Stimulated activated CD4-positive, alpha-beta T cell treated with anti-CD3 and anti-CD28 coated beads, Interleukin-15, amount 100 ng/mL, for 1 hour (primary cell): ENCODE measurements at regions not wholly inside any gene's neighbourhood (a gene's known extent, or its start where the extent isn't known, plus 50 kb on each side); places are given as distances from the start of the nearest gene placed in this dataset.
"Not testable (repeated sequence)": the region's sequence is repeated elsewhere in the genome, so short reads cannot be mapped to it uniquely, and the experiment has no call there.

Experiments
- DNase-seq, 2 donors: peaks; one replicate each; pipeline ENCODE4 v3.0.0-alpha.2; 2020; ENCODE audit warnings: low read depth in 1 of 2, low spot score in 1 of 2

DNA sequence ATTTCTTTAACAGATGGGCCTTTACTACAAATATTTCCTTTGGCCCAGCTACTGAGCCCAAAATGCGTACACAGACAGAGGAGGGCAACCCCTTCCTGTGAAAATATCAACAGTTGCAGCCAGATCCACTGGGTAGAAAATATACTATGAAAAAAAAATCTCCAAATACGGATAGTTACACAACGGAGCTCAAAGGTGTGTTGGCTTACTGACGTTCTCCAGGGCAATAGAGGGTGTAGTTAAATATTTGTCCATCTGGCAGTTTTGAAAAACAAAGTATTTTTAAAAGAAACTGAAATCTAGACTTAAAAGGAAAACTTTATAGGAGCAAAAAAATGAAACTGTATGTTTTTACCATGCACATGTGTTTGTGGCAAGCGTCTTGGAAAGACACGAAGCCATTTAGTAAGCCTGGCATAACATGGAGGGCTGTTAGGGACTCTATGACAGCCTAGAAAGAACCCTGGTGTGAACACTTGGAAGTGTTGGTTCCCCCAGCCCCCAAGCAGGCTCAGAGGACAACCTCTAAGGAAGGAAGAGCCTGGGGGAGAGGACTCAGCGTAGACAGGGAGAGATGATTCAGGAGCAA lies 157.8 kb upstream of the TRPM3 start:
- DNase-seq = no peak

DNA sequence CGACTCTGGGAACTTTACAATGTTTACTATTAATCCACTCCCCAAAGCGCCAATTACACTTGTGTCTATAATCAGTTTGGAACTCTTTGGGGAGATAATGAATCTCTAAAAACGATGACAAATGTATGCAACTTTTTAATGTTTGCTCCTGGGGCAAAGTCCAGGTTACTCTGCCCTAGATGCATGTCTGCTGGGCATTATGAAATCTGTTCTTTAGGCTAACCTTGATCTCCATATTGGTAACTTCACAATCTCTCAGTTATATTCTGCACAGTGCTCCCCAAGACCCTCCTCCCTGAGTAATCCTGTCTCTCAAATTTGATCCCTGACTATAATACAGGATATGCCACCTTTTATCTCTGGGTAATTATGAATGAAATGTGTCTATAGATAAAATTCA lies 152.2 kb upstream of the TRPM3 start:
- DNase-seq = no peak

DNA sequence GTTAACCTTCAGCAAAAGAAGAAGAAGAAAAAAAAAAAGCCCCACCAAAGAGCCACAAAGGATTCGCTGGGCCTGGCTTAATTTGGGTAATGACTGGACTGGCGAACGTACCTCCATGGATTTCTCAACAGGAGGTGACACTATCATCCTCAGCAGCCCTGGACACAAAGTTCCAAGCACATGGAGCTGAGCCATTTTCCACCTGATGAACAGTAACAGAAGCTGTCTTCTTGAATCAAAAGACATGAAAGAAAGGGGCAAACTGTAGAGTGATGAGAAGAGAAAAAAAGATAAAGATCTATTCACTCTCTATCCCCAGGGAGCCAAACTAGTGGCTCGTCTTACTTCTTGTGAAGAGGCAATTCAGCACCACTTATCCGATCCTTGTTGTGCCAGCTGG lies 150.2 kb upstream of the TRPM3 start:
- no peak for DNase-seq

DNA sequence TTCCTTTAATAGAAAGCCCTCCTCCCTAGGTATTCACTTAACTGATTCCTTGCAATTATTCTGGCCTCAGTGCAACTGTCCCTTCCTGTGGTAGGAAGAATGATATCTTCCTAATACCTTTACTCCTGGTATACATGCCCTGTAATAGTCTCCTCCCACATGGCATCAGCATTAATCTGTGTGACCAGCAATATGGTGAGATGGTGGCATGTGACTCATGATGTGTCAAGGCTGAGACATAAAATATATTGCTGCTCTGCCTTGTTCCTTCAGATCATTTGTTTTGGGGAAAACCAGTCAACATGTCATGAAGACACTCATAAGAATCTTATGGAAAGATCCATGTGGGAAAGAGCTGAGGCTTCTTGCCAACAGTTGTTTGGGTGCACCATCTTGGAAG lies 149.1 kb upstream of the TRPM3 start:
- no peak for DNase-seq

GRCh38 chr9:71269859-71270258 lies 148.4 kb upstream of the TRPM3 start:
- DNase-seq = no peak

GRCh38 chr9:71268871-71269635 lies 147.6 kb upstream of the TRPM3 start:
- no peak for DNase-seq

DNA sequence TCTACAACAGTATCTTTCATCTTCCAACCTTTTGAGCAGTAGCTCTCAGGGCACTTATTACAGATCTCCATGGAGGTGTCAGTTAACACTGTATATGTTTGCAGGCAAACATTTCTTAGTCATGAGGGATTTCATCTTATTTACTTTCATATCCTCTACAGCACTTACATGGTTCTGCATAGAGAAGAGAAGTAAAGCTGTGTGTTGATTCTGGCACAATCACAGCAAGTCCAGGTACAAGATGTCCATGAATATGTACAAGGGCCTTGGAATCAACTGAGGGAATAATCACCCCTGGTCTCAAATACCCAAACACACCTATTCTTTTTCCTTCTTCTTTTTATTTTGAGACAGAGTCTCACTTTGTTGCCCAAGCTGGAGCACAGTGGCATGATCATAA lies 142.0 kb upstream of the TRPM3 start:
- no peak for DNase-seq

GRCh38 chr9:71260419-71260818 lies 139.0 kb upstream of the TRPM3 start:
- not testable (repeated sequence) for DNase-seq

DNA sequence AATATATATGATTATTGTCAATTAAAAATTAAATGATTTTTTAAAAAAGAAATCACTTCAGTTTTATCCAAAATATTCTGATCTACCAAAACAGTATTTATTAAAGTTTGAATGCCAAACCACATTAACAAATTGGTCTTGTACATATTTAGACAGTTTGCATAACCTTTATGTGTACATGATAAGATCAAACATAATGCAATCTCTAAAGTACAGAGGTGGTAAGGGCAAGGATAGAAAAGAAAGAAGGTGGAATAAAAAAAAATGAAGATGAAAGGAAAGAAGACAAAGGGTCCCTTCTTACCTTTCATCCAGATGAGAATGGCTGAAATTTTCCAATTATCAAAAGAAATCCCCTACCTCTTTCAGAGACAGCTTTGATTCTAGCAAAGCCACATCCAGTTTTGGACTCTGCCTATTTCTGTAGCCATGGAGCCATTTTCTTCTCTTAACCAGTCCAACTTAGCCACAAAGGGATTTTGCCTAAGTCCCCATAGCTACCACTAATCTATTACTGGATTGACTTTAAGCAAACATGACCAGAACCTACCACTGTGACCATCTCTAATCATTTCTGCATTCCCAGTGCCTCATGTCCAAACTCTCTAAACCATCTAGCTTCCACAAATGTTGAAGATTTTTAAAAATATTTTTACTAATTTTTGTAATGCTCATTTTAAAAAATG lies 133.3 kb upstream of the TRPM3 start:
- DNase-seq = no peak

DNA sequence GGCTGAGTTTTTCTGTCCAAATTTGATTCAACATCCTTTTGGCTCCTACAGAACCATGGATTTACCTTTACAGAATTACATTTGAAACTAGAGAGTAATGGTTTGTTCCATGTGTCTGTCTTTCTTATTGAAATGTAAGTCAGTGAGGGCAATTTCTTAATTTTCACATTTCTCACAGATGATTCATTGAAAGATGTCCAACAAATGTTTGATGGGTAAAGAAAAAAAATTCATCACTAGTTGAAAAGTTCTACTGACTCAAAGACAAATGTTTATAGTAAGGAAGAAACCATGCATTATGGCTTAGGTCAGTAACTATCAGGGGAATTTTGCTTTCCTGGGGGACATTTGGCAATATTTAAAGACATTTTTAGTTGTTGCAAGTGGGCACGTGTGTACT lies 131.6 kb upstream of the TRPM3 start:
- DNase-seq = no peak

- DNase-seq = no peak
Observed at GRCh38 chr9:71250581-71250980, 129.2 kb upstream of the TRPM3 start.

DNA sequence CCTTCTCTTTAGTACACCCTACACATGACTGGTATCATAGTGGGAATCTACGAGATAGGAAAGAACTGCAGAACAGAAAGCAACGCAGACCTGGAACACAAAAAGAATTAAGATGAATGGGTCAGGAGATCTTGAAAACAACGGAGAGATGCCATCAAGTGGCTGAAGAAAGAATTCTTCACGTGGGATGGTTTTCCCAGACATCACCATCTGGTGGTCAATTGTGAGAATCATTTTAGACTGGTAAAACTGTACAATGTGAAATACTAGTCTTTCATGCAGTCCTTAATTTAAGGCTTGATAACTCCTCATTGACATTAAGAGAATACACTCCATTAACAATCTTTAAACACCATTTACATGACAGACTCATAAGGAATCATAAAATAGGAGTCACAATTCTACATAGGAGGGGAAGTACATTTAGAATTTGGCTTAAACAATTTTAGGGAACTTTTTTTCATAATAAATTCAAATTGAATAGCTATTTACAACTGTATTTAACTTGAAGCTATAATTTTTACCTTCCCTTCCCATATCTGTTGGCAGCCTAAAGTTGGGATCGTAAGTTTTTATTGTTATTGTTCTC lies 128.4 kb upstream of the TRPM3 start:
- DNase-seq = no peak

DNA sequence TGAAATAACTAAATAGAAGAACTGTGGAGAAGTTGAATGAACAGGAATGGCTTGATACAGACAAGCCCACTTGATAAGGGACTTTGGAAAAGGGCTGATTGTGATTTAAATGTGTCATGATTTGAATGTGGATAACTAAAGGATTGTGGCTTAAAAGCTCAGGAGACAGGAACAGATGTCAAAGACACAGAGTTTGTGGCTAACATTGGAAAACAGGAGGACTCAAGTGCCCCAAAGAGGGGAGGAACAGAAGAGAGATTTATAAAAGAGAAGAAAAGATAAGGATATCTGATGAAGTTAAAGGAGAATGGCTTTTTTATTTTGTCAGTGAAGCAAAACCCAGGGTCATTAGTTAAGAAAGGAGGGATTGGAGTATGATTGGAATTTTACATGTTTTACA lies 124.2 kb upstream of the TRPM3 start:
- no peak for DNase-seq

GRCh38 chr9:71243951-71244350 lies 122.5 kb upstream of the TRPM3 start:
- no peak for DNase-seq

DNA sequence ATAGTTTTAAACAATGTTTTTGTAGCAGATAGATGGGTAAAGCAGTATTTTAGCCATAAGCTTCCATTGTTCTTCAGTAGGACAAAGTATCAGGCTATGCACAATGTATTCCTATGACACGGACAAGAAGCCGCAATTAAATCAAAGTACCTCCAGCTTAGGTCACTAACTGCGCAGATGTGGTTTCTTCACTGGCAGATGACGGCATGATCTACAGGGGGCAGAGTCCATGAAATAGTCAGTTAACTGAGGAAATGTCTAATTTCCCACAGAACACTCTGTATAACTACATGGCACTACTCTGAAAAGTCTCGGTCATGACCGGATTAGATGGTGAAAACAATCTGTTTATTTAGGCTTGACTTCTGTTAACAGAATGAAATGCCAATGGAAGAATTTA lies 120.7 kb upstream of the TRPM3 start:
- no peak for DNase-seq

GRCh38 chr9:71237051-71237450 lies 115.6 kb upstream of the TRPM3 start:
- DNase-seq = no peak

DNA sequence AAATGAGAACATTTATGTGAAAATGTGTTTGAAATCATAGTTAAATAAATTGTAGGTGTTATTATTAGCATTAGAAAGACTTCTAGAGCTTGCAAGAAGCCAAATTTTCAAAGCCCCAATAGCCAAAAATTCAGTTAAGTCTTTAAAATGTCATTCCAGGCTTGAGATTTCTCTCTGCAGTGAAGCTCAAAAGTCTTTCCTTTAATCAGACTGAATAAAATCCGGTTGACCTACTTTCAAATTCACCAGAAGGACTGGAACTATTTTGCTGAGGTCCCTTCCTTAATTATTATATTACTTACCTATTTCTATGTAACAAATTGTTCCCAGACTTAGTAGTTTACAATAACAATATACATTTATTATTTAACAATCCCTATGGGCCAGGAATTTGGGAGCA lies 112.2 kb upstream of the TRPM3 start:
- DNase-seq = no peak

GRCh38 chr9:71223953-71224538 lies 102.6 kb upstream of the TRPM3 start:
- DNase-seq = no peak

GRCh38 chr9:71218774-71219173 lies 97.4 kb upstream of the TRPM3 start:
- DNase-seq = no peak

DNA sequence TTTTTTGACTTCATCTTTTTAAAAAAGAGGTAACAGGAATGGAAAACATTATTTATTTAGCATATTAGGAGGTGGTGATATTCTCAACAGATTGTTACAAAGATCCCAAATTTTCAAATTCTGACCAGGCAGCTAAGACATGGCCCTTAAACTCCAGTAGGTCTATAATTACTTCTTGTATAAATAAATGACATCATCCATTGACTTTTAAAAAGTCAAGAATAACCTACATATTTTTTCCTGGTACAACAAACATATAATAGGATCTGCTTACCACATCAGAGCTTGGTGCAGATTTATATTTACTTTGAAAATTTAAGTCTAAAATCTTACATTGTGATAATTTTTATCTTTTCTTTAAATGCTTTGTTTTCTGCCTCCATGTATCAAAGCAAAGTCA lies 92.2 kb upstream of the TRPM3 start:
- DNase-seq = no peak

DNA sequence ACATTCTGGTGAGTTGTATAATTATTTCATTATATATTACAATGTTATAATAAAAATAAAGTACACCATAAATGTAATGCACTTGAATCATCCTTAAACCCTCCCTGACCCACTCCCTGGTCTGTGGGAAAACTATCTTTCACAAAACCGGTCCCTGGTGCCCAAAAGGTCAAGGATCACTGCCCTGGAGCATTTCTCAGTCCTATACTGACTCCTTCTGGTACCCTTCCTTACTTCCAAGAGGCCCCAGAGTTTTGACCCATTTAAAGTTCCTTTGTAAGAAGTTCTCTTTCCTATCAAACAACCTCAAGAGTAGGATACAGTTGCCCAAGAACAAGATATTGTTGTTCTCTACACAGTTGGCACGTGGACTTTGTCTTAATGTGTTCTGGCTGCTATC lies 88.9 kb upstream of the TRPM3 start:
- DNase-seq = no peak

- no peak for DNase-seq
Observed at GRCh38 chr9:71209890-71210289, 88.5 kb upstream of the TRPM3 start.
